Upper lobe of left lung (tissue), 4 donors: ENCODE measurements at regions not wholly inside any gene's neighbourhood (a gene's known extent, or its start where the extent isn't known, plus 50 kb on each side); places are given as distances from the start of the nearest gene placed in this dataset.

ENCODE experiments used
- POLR2A ChIP-seq, 4 donors: fragments of 450-650 bp; IDR thresholded peaks; one replicate each; pipeline ENCODE4 v1.5.1; 2016 to 2017; ENCODE audit warnings: antibody characterized with exemption in 4 of 4, mild to moderate bottlenecking in 2 of 4
- TF ChIP-seq, protein P1 (sequence below), 6 experiments: fragments of 450-650 bp in 4 of 6; fragments of 200-600 bp in 2 of 6; sonication (generic) in 2 of 6; IDR thresholded peaks; one replicate each; pipeline ENCODE4 v1.5.1; 2016 to 2019; ENCODE audit warnings: antibody characterized with exemption in 6 of 6

DNA sequence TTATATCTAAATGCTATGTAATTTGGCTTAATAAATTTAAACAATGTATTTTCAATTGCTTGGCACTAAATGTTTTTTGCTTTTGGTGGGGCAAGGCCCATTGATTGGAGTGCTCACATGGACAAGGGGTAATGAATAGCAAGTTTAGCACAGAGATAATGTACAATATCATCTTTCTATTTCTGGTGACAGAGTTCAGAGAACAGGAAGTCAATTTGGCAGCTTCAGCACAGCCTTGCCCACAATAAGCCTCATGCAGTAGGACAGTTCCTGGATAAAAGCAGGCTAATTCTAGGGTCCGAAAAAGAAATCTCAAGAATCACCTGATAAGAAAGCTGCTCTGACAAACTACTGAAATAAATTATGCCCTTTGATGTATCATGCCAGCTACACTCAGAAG lies 443.9 kb upstream of the FSHR start:
- TF ChIP-seq, protein P1, sequence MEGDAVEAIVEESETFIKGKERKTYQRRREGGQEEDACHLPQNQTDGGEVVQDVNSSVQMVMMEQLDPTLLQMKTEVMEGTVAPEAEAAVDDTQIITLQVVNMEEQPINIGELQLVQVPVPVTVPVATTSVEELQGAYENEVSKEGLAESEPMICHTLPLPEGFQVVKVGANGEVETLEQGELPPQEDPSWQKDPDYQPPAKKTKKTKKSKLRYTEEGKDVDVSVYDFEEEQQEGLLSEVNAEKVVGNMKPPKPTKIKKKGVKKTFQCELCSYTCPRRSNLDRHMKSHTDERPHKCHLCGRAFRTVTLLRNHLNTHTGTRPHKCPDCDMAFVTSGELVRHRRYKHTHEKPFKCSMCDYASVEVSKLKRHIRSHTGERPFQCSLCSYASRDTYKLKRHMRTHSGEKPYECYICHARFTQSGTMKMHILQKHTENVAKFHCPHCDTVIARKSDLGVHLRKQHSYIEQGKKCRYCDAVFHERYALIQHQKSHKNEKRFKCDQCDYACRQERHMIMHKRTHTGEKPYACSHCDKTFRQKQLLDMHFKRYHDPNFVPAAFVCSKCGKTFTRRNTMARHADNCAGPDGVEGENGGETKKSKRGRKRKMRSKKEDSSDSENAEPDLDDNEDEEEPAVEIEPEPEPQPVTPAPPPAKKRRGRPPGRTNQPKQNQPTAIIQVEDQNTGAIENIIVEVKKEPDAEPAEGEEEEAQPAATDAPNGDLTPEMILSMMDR (IDR thresholded peaks at IDR 0.05) = no peak
- no peak for TF ChIP-seq POLR2A (IDR thresholded peaks at IDR 0.05)
